ENCODE measurements at regions not wholly inside any gene's neighbourhood (a gene's known extent, or its start where the extent isn't known, plus 50 kb on each side); places are given as distances from the start of the nearest gene placed in this dataset.
"Not testable (repeated sequence)": the region's sequence is repeated elsewhere in the genome, so short reads cannot be mapped to it uniquely, and the experiment has no call there.

GRCh38 chr13:85549819-85550218, 249.4 kb downstream of the SLITRK6 start:
- TF ChIP-seq CTCF (IDR thresholded peaks at IDR 0.05; ENCODE audit: low read depth, low read length) = no peak
- no peak for DNase-seq (ENCODE audit: extremely low read depth, low read depth)

GRCh38 chr13:85548845-85549244, 250.4 kb downstream of the SLITRK6 start:
- DNase-seq (ENCODE audit: extremely low read depth, low read depth) = not testable (repeated sequence)

GRCh38 chr13:85545771-85546170, 253.4 kb downstream of the SLITRK6 start:
- DNase-seq (ENCODE audit: extremely low read depth, low read depth) = no peak
- no peak for TF ChIP-seq CTCF (IDR thresholded peaks at IDR 0.05; ENCODE audit: low read depth, low read length)

GRCh38 chr13:85544756-85545155, 254.5 kb downstream of the SLITRK6 start:
- no peak for DNase-seq (ENCODE audit: extremely low read depth, low read depth)

GRCh38 chr13:85543144-85543543, 256.1 kb downstream of the SLITRK6 start:
- no peak for TF ChIP-seq CTCF (IDR thresholded peaks at IDR 0.05; ENCODE audit: low read depth, low read length)
- no peak for DNase-seq (ENCODE audit: extremely low read depth, low read depth)

More at GRCh38 chr13:85544756-85545155, 254.5 kb downstream of the SLITRK6 start:
- no peak for TF ChIP-seq CTCF (IDR thresholded peaks at IDR 0.05; ENCODE audit: low read depth, low read length)

- TF ChIP-seq CTCF (IDR thresholded peaks at IDR 0.05; ENCODE audit: low read depth, low read length) = no peak
- no peak for DNase-seq (ENCODE audit: extremely low read depth, low read depth)
Observed at GRCh38 chr13:85541476-85541875, 257.7 kb downstream of the SLITRK6 start.

- no peak for DNase-seq (ENCODE audit: extremely low read depth, low read depth)
- no peak for TF ChIP-seq CTCF (IDR thresholded peaks at IDR 0.05; ENCODE audit: low read depth, low read length)
Observed at GRCh38 chr13:85538957-85539356, 260.3 kb downstream of the SLITRK6 start.

GRCh38 chr13:85537601-85538000, 261.6 kb downstream of the SLITRK6 start:
- DNase-seq (ENCODE audit: extremely low read depth, low read depth) = no peak
- TF ChIP-seq CTCF (IDR thresholded peaks at IDR 0.05; ENCODE audit: low read depth, low read length) = no peak

Data from AG09319 (cell line).